NCI-H2171 treated with DMSO at 0.1 percent for 48 hours (cell line): ENCODE measurements at regions not wholly inside any gene's neighbourhood (a gene's known extent, or its start where the extent isn't known, plus 50 kb on each side); places are given as distances from the start of the nearest gene placed in this dataset.

Experiments
- DNase-seq: peaks from one replicate; lab custom pipeline; 2025; lab: John Stamatoyannopoulos, UW

- DNase-seq, result no peak
These were observed 291.2 kb upstream of the RUNX1 start for GRCh38 chr21:35340273-35340672.

- DNase-seq, result no peak
These were observed 290.0 kb upstream of the RUNX1 start for GRCh38 chr21:35338881-35339632.

GRCh38 chr21:35338281-35338680 is 289.2 kb upstream of the RUNX1 start:
- no peak for DNase-seq

GRCh38 chr21:35337573-35337972 is 288.5 kb upstream of the RUNX1 start:
- DNase-seq, result no peak

- no peak for DNase-seq
These were observed 287.4 kb upstream of the RUNX1 start for GRCh38 chr21:35336534-35336933.

- DNase-seq, result no peak
These were observed 286.9 kb upstream of the RUNX1 start for GRCh38 chr21:35335951-35336446.

- DNase-seq, result no peak
These were observed 284.9 kb upstream of the RUNX1 start for GRCh38 chr21:35333831-35334618.

GRCh38 chr21:35332841-35333426 is 283.8 kb upstream of the RUNX1 start:
- DNase-seq, result no peak

GRCh38 chr21:35329940-35330660 is 281.0 kb upstream of the RUNX1 start:
- no peak for DNase-seq

- DNase-seq, result no peak
These were observed 279.9 kb upstream of the RUNX1 start for GRCh38 chr21:35328856-35329455.

- no peak for DNase-seq
These were observed 277.6 kb upstream of the RUNX1 start for GRCh38 chr21:35326677-35327076.

- DNase-seq, result no peak
These were observed 276.9 kb upstream of the RUNX1 start for GRCh38 chr21:35325953-35326352.

GRCh38 chr21:35324372-35325220 is 275.5 kb upstream of the RUNX1 start:
- DNase-seq, result no peak

GRCh38 chr21:35323947-35324346 is 274.8 kb upstream of the RUNX1 start:
- no peak for DNase-seq

- DNase-seq, result no peak
These were observed 272.5 kb upstream of the RUNX1 start for GRCh38 chr21:35321322-35322200.

GRCh38 chr21:35319684-35320283 is 270.7 kb upstream of the RUNX1 start:
- no peak for DNase-seq

GRCh38 chr21:35316933-35317332 is 267.8 kb upstream of the RUNX1 start:
- DNase-seq, result no peak

- DNase-seq, result no peak
These were observed 267.4 kb upstream of the RUNX1 start for GRCh38 chr21:35316456-35316855.

GRCh38 chr21:35314857-35315582 is 265.9 kb upstream of the RUNX1 start:
- DNase-seq, result no peak
